Endothelial cell of umbilical vein (primary cell): ENCODE measurements at regions not wholly inside any gene's neighbourhood (a gene's known extent, or its start where the extent isn't known, plus 50 kb on each side); places are given as distances from the start of the nearest gene placed in this dataset.

Experiments used
- BruUV-seq: library from RNA; stranded (reverse); fragments of 400-500 nt; replicated peaks from 2 replicates; lab custom pipeline; 2021; lab: Mats Ljungman, UMichigan
- CTCF ChIA-PET: fragments of 300-600, 350-600 bp; sonication (Branson Sonifier 250); formaldehyde crosslinking; loops from one replicate; lab custom pipeline; 2021; ENCODE audit warnings: antibody characterized with exemption, inconsistent platforms; lab: Charles Lee
- POLR2A ChIA-PET: fragments of 300-600, 350-600 bp; sonication (Branson Sonifier 250); formaldehyde crosslinking; loops from one replicate; lab custom pipeline; 2021; ENCODE audit warnings: antibody characterized with exemption, inconsistent platforms; lab: Charles Lee
- DNase-seq: peaks from one replicate; pipeline ENCODE4 v3.0.0-alpha.2; 2011; ENCODE audit warnings: low read depth, low spot score
- FAIRE-seq: peaks from 2 replicates; lab custom pipeline; 2011; peaks lifted over from hg19 to GRCh38; lab: Jason Lieb, UNC
- H2AFZ ChIP-seq: 2 replicates; pipeline ENCODE4 v1.6.0; 2012; ENCODE audit warnings: low read depth, low read length, control low read depth, inconsistent platforms
- H3K27ac ChIP-seq: 2 replicates; pipeline ENCODE4 v1.5.1; 2011; ENCODE audit warnings: low read depth, mild to moderate bottlenecking, control low read depth, low read length, moderate library complexity; ENCODE audit not compliant: insufficient read depth
- H3K27me3 ChIP-seq, 2 experiments: 2 replicates each; pipeline versions ENCODE4 v1.6.0 to v1.6.1; 2011; ENCODE audit warnings: low read length in 2 of 2, mixed read lengths in 1 of 2; ENCODE audit not compliant: control insufficient read depth in 2 of 2, insufficient read depth in 2 of 2
- H3K36me3 ChIP-seq, 2 experiments: 2 replicates in 1 of 2; 3 replicates in 1 of 2; pipeline ENCODE4 v1.5.1; 2011; ENCODE audit warnings: low read length in 2 of 2, mild to moderate bottlenecking in 1 of 2, moderate library complexity in 1 of 2; ENCODE audit not compliant: control insufficient read depth in 2 of 2, insufficient read depth in 2 of 2; ENCODE audit errors: extremely low read depth in 1 of 2
- H3K4me1 ChIP-seq: 3 replicates; pipeline ENCODE4 v1.5.1; 2011; ENCODE audit warnings: mild to moderate bottlenecking, low read length; ENCODE audit not compliant: control insufficient read depth, insufficient read depth; ENCODE audit errors: extremely low read depth
- H3K4me2 ChIP-seq: 2 replicates; pipeline ENCODE4 v1.6.1; 2011; ENCODE audit warnings: low read length, control low read depth, mixed read lengths; ENCODE audit not compliant: insufficient read depth
- H3K4me3 ChIP-seq, 3 experiments: fragments of 200-600 bp in 1 of 3; sonication (generic), shearing (Covaris generic) in 1 of 3; replicated peaks in 1 of 3; 2 replicates each; pipeline ENCODE4 v1.5.1; 2011 to 2016; ENCODE audit warnings: control low read depth in 3 of 3, low read length in 3 of 3, mild to moderate bottlenecking in 2 of 3, inconsistent platforms in 1 of 3, low read depth in 1 of 3, moderate library complexity in 1 of 3; ENCODE audit not compliant: insufficient read depth in 1 of 3
- H3K79me2 ChIP-seq: 2 replicates; pipeline ENCODE4 v1.6.0; 2012; ENCODE audit warnings: low read length, inconsistent platforms; ENCODE audit not compliant: control insufficient read depth, insufficient read depth
- H3K9ac ChIP-seq: replicated peaks from 2 replicates; pipeline ENCODE3; 2011; ENCODE audit warnings: low read length, control low read depth; ENCODE audit not compliant: insufficient read depth; ENCODE audit errors: extremely low read depth
- H3K9me1 ChIP-seq: replicated peaks from 3 replicates; pipeline ENCODE4 v1.6.0; 2011; ENCODE audit warnings: mild to moderate bottlenecking, low read length; ENCODE audit not compliant: control insufficient read depth, insufficient read depth; ENCODE audit errors: extremely low read depth
- H3K9me3 ChIP-seq: replicated peaks from 2 replicates; pipeline ENCODE4 v1.5.1; 2012; ENCODE audit warnings: low read length, inconsistent platforms; ENCODE audit not compliant: control insufficient read depth, insufficient read depth
- H4K20me1 ChIP-seq: replicated peaks from 2 replicates; pipeline ENCODE3; 2011; ENCODE audit warnings: mild to moderate bottlenecking, low read length; ENCODE audit not compliant: control insufficient read depth, insufficient read depth; ENCODE audit errors: extremely low read depth
- CTCF ChIP-seq, 2 donors: IDR thresholded peaks; 1 replicate in 1 of 2; 2 replicates in 1 of 2; pipeline ENCODE4 v1.5.1; 2011; ENCODE audit warnings: low read length in 2 of 2, mild to moderate bottlenecking in 2 of 2, moderate library complexity in 2 of 2, control low read depth in 1 of 2, inconsistent platforms in 1 of 2, low read depth in 1 of 2; ENCODE audit not compliant: insufficient read depth in 1 of 2; ENCODE audit errors: extremely low read depth in 1 of 2
- EZH2 ChIP-seq: IDR thresholded peaks from 2 replicates; pipeline ENCODE4 v1.6.1; 2012; ENCODE audit warnings: borderline replicate concordance, low read depth, mild to moderate bottlenecking, moderate library complexity, low read length, inconsistent platforms; ENCODE audit not compliant: severe bottlenecking
- FOS ChIP-seq: IDR thresholded peaks from 2 replicates; pipeline ENCODE4 v1.6.1; 2011; ENCODE audit warnings: mild to moderate bottlenecking, low read length, moderate library complexity, borderline replicate concordance; ENCODE audit not compliant: insufficient read depth
- GATA2 ChIP-seq: IDR thresholded peaks from 2 replicates; pipeline ENCODE4 v1.7.0; 2011; ENCODE audit warnings: low read depth, mild to moderate bottlenecking, moderate library complexity, mixed read lengths, low read length; ENCODE audit not compliant: insufficient read length, insufficient read depth
- JUN ChIP-seq: IDR thresholded peaks from 2 replicates; pipeline ENCODE4 v1.6.1; 2011; ENCODE audit warnings: borderline replicate concordance, low read depth; ENCODE audit not compliant: insufficient read length, insufficient read depth
- MAX ChIP-seq: IDR thresholded peaks from 2 replicates; pipeline ENCODE4 v1.6.1; 2011; ENCODE audit not compliant: insufficient read depth, insufficient read length
- MYC ChIP-seq: IDR thresholded peaks from one replicate; pipeline ENCODE4 v1.6.1; 2011; ENCODE audit warnings: mild to moderate bottlenecking, low read depth, low read length
- POLR2A ChIP-seq: IDR thresholded peaks from 2 replicates; pipeline ENCODE4 v1.6.1; 2012; ENCODE audit warnings: low read depth, mild to moderate bottlenecking, control low read depth, low read length
- POLR2AphosphoS5 ChIP-seq: IDR thresholded peaks from 2 replicates; pipeline ENCODE4 v1.6.1; 2012; ENCODE audit warnings: low read depth, mild to moderate bottlenecking, control low read depth, low read length, moderate library complexity; ENCODE audit not compliant: insufficient read depth
- dilution Hi-C: fragments of 300-500 bp; cut with MboI; formaldehyde crosslinking; loops from one replicate; pipeline ENCODE4 v1.15.0; 2019; ENCODE audit warnings: low sequenced_read_pairs; ENCODE audit not compliant: extremely low pct_ligation_motif_present
- intact Hi-C: fragments of 100-400 bp; cut with micrococcal nuclease; formaldehyde crosslinking; loops from one replicate; pipeline ENCODE4 v1.10.0; 2022

- H4K20me1 ChIP-seq, result no peaks in the 10 kb centered on the region
- ChIA-PET POLR2A (no interaction called here), CTCF (no interaction called here)
- intact Hi-C loops, result no loop called here
- no peak overlapping the region for H2AFZ ChIP-seq
- H3K36me3 ChIP-seq, result no peaks in the 10 kb centered on the region
- no peak for FAIRE-seq
- H3K9ac ChIP-seq, result no peak overlapping the region
- no peaks in the 10 kb centered on the region for H3K4me1 ChIP-seq
- H3K79me2 ChIP-seq, result no peaks in the 10 kb centered on the region
- H3K9me1 ChIP-seq, result no peaks in the 10 kb centered on the region
- no peak overlapping the region for H3K27ac ChIP-seq
- dilution Hi-C loops, result no loop called here
- DNase-seq, result no peak
- no TSS peak for BruUV-seq
- TF ChIP-seq GATA2, result no peak
- TF ChIP-seq MYC, result no peak
- TF ChIP-seq FOS, result no peak
- no peak for TF ChIP-seq EZH2
- no peak for TF ChIP-seq MAX
- TF ChIP-seq JUN, result no peak
- TF ChIP-seq POLR2A, result no peak
- no peak for TF ChIP-seq POLR2AphosphoS5
- no peak for TF ChIP-seq CTCF (IDR thresholded peaks at IDR 0.05; ENCODE audit: extremely low read depth in 1 of 2, insufficient read depth in 1 of 2, low read depth in 1 of 2, low read length in 2 of 2)
- H3K27me3 ChIP-seq, result no peaks in the 10 kb centered on the region
- no peaks in the 10 kb centered on the region for H3K9me3 ChIP-seq
- H3K4me3 ChIP-seq, result no peak overlapping the region
- no peak overlapping the region for H3K4me2 ChIP-seq
Observed at GRCh38 chr18:10157706-10158105, 243.9 kb downstream of the VAPA start.
